Endothelial cell of umbilical vein (primary cell): ENCODE measurements at regions not wholly inside any gene's neighbourhood (a gene's known extent, or its start where the extent isn't known, plus 50 kb on each side); places are given as distances from the start of the nearest gene placed in this dataset.

Experiments used
- CTCF ChIP-seq, 2 donors: IDR thresholded peaks; 1 replicate in 1 of 2; 2 replicates in 1 of 2; pipeline ENCODE4 v1.5.1; 2011; ENCODE audit warnings: low read length in 2 of 2, mild to moderate bottlenecking in 2 of 2, moderate library complexity in 2 of 2, control low read depth in 1 of 2, inconsistent platforms in 1 of 2, low read depth in 1 of 2; ENCODE audit not compliant: insufficient read depth in 1 of 2; ENCODE audit errors: extremely low read depth in 1 of 2
- EZH2 ChIP-seq: IDR thresholded peaks from 2 replicates; pipeline ENCODE4 v1.6.1; 2012; ENCODE audit warnings: borderline replicate concordance, low read depth, mild to moderate bottlenecking, moderate library complexity, low read length, inconsistent platforms; ENCODE audit not compliant: severe bottlenecking
- FOS ChIP-seq: IDR thresholded peaks from 2 replicates; pipeline ENCODE4 v1.6.1; 2011; ENCODE audit warnings: mild to moderate bottlenecking, low read length, moderate library complexity, borderline replicate concordance; ENCODE audit not compliant: insufficient read depth
- GATA2 ChIP-seq: IDR thresholded peaks from 2 replicates; pipeline ENCODE4 v1.7.0; 2011; ENCODE audit warnings: low read depth, mild to moderate bottlenecking, moderate library complexity, mixed read lengths, low read length; ENCODE audit not compliant: insufficient read length, insufficient read depth
- JUN ChIP-seq: IDR thresholded peaks from 2 replicates; pipeline ENCODE4 v1.6.1; 2011; ENCODE audit warnings: borderline replicate concordance, low read depth; ENCODE audit not compliant: insufficient read length, insufficient read depth
- MAX ChIP-seq: IDR thresholded peaks from 2 replicates; pipeline ENCODE4 v1.6.1; 2011; ENCODE audit not compliant: insufficient read depth, insufficient read length
- MYC ChIP-seq: IDR thresholded peaks from one replicate; pipeline ENCODE4 v1.6.1; 2011; ENCODE audit warnings: mild to moderate bottlenecking, low read depth, low read length
- POLR2A ChIP-seq: IDR thresholded peaks from 2 replicates; pipeline ENCODE4 v1.6.1; 2012; ENCODE audit warnings: low read depth, mild to moderate bottlenecking, control low read depth, low read length
- POLR2AphosphoS5 ChIP-seq: IDR thresholded peaks from 2 replicates; pipeline ENCODE4 v1.6.1; 2012; ENCODE audit warnings: low read depth, mild to moderate bottlenecking, control low read depth, low read length, moderate library complexity; ENCODE audit not compliant: insufficient read depth

DNA sequence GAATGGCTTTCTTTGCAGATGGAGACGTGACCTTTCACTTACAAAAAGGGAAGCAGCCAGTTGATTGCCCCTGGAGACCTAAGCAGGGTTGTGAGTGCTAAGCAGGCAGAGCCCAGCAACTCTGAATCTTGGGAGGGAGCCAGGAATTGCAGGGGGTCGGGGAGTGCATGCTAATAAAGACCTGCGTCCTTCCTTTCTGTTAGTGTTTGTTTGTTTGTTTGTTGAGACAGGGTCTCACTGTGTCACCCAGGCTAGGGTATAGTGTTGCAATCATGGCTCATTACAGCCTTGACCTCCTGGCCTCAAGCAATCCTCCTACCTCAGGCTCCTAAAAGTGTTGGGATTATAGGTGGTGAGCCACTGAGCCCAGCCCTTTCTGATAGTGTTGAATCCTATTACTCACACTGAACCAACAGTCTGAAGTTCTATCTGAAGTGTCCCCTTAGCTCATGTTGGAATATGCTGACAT is 137.4 kb downstream of the CEP135 start:
- no peak for TF ChIP-seq CTCF (IDR thresholded peaks at IDR 0.05; ENCODE audit: extremely low read depth in 1 of 2, insufficient read depth in 1 of 2, low read depth in 1 of 2, low read length in 2 of 2)
- TF ChIP-seq POLR2A: no peak
- TF ChIP-seq MAX: no peak
- TF ChIP-seq JUN: no peak
- no peak for TF ChIP-seq EZH2
- no peak for TF ChIP-seq POLR2AphosphoS5
- no peak for TF ChIP-seq FOS
- TF ChIP-seq GATA2: no peak
- TF ChIP-seq MYC: no peak
